Neural crest cell (in vitro differentiated cells): ENCODE measurements at regions not wholly inside any gene's neighbourhood (a gene's known extent, or its start where the extent isn't known, plus 50 kb on each side); places are given as distances from the start of the nearest gene placed in this dataset.

Experiments
- DNase-seq: peaks from one replicate; pipeline ENCODE4 v3.0.0; 2021; ENCODE audit warnings: low read depth, mixed read lengths, low spot score
- H3K27ac Mint-ChIP-seq: one replicate; pipeline ENCODE4 v1.8.0; 2021; ENCODE audit warnings: mild to moderate bottlenecking, mixed read lengths; ENCODE audit not compliant: unreplicated experiment
- H3K27me3 Mint-ChIP-seq: 2 replicates; pipeline ENCODE4 v1.8.0; 2021; ENCODE audit warnings: low read depth, mild to moderate bottlenecking, mixed read lengths
- H3K36me3 Mint-ChIP-seq: 2 replicates; pipeline ENCODE4 v1.8.0; 2021; ENCODE audit warnings: low read depth, mild to moderate bottlenecking, mixed read lengths
- H3K4me1 Mint-ChIP-seq: 2 replicates; pipeline ENCODE4 v1.8.0; 2021; ENCODE audit warnings: mixed read lengths
- H3K4me3 Mint-ChIP-seq: one replicate; pipeline ENCODE4 v1.8.0; 2021; ENCODE audit warnings: mild to moderate bottlenecking, mixed read lengths
- H3K9me3 Mint-ChIP-seq: 2 replicates; pipeline ENCODE4 v1.8.0; 2021; ENCODE audit warnings: mixed read lengths
- TF ChIP-seq, protein P1 (sequence below): fragments of 200-600 bp; sonication (generic); conservative IDR thresholded peaks from 2 replicates; pipeline ENCODE4 v1.5.0; 2021; ENCODE audit warnings: antibody characterized with exemption, mild to moderate bottlenecking

DNA sequence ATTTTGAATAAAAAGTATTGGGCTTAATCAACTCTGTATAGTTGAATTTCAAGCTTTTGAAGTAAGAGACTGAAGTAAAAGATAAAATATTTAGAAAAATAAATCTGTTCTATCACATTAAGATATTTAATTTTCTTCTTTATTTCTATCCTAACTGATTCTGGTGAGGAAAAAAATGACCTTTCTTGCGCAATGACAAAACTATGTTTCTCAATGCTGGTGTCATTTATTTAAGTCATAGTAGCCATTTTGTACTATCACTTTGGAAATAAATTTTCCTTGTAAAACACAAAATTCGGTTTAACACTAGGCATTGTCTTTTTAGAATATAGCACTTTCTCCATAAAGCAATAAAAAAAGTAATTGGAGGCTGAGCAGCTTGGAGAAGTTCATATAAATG is 728.0 kb downstream of the CDH9 start:
- TF ChIP-seq, protein P1, sequence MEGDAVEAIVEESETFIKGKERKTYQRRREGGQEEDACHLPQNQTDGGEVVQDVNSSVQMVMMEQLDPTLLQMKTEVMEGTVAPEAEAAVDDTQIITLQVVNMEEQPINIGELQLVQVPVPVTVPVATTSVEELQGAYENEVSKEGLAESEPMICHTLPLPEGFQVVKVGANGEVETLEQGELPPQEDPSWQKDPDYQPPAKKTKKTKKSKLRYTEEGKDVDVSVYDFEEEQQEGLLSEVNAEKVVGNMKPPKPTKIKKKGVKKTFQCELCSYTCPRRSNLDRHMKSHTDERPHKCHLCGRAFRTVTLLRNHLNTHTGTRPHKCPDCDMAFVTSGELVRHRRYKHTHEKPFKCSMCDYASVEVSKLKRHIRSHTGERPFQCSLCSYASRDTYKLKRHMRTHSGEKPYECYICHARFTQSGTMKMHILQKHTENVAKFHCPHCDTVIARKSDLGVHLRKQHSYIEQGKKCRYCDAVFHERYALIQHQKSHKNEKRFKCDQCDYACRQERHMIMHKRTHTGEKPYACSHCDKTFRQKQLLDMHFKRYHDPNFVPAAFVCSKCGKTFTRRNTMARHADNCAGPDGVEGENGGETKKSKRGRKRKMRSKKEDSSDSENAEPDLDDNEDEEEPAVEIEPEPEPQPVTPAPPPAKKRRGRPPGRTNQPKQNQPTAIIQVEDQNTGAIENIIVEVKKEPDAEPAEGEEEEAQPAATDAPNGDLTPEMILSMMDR, result no peak
- Mint-ChIP-seq H3K4me1 (no peaks in the 10 kb centered on the region), H3K9me3 (no peaks in the 10 kb centered on the region), H3K27me3 (no peaks in the 10 kb centered on the region), H3K27ac (no peak overlapping the region), H3K36me3 (no peaks in the 10 kb centered on the region), H3K4me3 (no peak overlapping the region)
- DNase-seq, result no peak

DNA sequence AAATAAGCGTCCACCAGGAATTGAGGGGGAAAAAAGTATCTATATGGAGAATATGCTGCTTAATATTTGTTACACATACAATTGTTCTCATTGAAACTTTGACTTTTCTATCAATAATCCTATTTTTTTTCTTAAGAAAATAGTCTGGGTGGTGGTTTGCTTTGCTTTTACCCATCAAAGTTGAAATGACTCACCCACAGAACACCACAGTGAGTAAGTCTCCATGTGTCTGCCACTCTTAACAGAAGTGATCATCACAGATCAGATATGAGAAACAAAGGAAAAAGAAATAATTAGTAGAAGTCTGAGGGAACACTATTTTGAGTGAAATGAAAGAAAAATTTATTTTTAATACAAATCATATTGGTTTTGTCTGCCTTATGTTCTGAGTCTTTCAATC is 742.8 kb downstream of the CDH9 start:
- TF ChIP-seq, protein P1, result no peak
- Mint-ChIP-seq H3K27ac (no peak overlapping the region), H3K4me1 (no peaks in the 10 kb centered on the region), H3K4me3 (no peak overlapping the region), H3K27me3 (no peaks in the 10 kb centered on the region), H3K9me3 (no peaks in the 10 kb centered on the region), H3K36me3 (no peaks in the 10 kb centered on the region)
- DNase-seq, result no peak

DNA sequence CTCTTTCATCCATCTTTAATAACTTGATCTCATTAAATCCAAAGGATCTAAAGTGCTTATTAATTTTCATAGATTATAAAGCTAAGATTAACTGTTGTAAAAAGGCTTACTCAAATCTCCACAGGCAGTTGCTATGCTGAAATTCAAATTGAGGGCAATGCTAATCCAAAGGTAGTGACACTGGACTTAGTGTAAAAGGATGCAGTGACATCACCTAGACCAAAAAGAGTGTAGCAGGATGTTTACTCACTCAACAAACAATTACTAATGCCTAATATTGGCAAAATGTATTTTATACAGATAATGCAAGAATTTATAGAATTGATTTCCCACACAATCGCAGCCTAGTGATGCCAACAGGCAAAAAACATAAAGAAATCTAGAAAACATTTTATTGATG is 756.2 kb downstream of the CDH9 start:
- no peak for DNase-seq
- H3K27me3 Mint-ChIP-seq, result no peaks in the 10 kb centered on the region
- H3K36me3 Mint-ChIP-seq, result no peaks in the 10 kb centered on the region
- no peaks in the 10 kb centered on the region for H3K4me1 Mint-ChIP-seq
- no peak overlapping the region for H3K4me3 Mint-ChIP-seq
- no peak overlapping the region for H3K27ac Mint-ChIP-seq
- H3K9me3 Mint-ChIP-seq, result peaks cover 11% of the 10 kb centered on the region
- TF ChIP-seq, protein P1, result no peak

GRCh38 chr5:26278078-26278477 is 760.3 kb downstream of the CDH9 start:
- Mint-ChIP-seq H3K4me1 (no peaks in the 10 kb centered on the region), H3K27me3 (no peaks in the 10 kb centered on the region), H3K4me3 (no peak overlapping the region), H3K9me3 (peaks cover 3% of the 10 kb centered on the region), H3K27ac (no peak overlapping the region), H3K36me3 (no peaks in the 10 kb centered on the region)
- DNase-seq, result no peak
- TF ChIP-seq, protein P1, result no peak

DNA sequence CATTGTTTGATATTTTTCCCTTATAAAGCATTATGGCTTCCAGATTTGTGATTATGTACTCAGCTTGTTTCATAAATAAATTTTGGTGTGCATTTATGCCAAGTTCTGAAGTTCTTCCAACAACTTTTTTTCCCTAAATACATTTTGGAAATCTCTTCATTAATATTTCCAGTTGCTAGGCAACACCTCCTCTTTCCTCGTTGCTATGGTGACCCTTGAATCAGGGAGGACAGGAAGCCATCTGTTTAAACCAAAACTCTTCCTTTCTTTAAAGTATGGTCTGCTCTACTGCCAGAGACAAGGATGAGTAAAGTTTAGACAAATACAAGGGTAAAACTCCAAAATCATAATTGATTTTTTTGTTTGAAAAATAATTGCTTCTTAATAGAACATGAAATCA is 779.3 kb downstream of the CDH9 start:
- H3K27me3 Mint-ChIP-seq, result no peaks in the 10 kb centered on the region
- peaks cover under 1% of the 10 kb centered on the region for H3K36me3 Mint-ChIP-seq
- TF ChIP-seq, protein P1, result no peak
- H3K4me3 Mint-ChIP-seq, result no peak overlapping the region
- no peak overlapping the region for H3K27ac Mint-ChIP-seq
- no peaks in the 10 kb centered on the region for H3K4me1 Mint-ChIP-seq
- no peak for DNase-seq
- peaks cover 9% of the 10 kb centered on the region for H3K9me3 Mint-ChIP-seq

GRCh38 chr5:26245321-26245720 is 793.1 kb downstream of the CDH9 start:
- no peaks in the 10 kb centered on the region for H3K36me3 Mint-ChIP-seq
- H3K27ac Mint-ChIP-seq, result no peak overlapping the region
- no peaks in the 10 kb centered on the region for H3K9me3 Mint-ChIP-seq
- no peaks in the 10 kb centered on the region for H3K4me1 Mint-ChIP-seq
- DNase-seq, result no peak
- TF ChIP-seq, protein P1, result no peak
- H3K27me3 Mint-ChIP-seq, result no peaks in the 10 kb centered on the region
- no peak overlapping the region for H3K4me3 Mint-ChIP-seq
